Umbilical cord (tissue), 1 donor: ENCODE measurements at regions not wholly inside any gene's neighbourhood (a gene's known extent, or its start where the extent isn't known, plus 50 kb on each side); places are given as distances from the start of the nearest gene placed in this dataset.

Experiments used
- DNase-seq: peaks from one replicate; pipeline ENCODE4 v3.0.0-alpha.2; 2015; ENCODE audit warnings: low spot score

DNA sequence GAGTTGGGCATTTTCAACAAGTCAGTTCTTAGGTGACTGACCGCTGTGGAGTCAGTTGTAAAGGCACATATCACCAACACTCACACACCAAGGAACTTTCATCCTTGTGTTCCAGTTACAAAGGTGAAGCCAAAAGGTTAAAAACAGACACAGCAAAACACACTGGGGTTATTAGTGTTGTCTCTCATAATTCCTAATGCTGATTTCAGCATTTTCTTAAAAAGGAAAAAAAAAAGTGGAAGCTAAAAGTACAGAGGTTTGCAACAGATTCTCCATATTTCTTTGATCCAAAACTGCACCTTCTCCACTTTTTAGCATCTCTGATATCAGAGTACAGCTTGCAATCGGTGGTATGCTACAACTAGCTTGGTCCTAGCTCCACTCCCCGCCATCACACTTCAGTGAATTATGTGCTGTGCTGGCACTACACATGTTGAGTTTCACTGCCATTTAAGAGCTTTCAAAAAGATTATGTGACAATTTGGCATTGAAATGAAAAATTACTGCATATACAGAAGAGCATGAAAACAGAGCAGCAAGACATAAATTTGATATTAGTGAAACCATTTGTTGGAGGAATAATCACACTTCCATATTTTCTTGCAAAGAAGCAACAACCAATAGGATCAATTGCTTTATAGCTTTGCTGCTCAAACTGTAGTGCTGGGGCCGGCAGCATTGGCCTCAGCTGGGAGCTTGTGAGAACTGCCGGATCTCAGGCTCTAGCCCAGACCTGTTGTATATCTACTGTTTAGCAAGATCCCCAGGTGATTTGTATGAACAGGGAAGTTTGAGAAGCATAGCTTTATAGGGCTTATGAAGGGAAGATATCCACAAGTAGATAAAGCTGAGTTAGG is 62.3 kb upstream of the DAPL1 start:
- DNase-seq: no peak

DNA sequence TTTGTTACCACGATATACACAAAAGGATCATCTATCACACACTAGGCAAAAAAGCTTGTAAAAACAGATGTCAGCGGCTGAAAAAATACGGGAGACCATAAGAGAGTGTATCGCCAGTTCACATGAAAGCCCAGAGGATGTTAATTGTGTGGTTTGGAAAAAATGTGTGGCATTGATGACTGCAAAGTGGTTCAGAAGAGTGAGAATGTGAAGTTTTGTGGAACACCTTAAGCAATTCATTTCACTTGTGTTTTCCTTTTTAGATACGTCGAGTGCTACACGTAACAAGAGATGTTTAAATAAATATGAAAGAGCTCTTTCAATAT is 61.7 kb upstream of the DAPL1 start:
- no peak for DNase-seq

DNA sequence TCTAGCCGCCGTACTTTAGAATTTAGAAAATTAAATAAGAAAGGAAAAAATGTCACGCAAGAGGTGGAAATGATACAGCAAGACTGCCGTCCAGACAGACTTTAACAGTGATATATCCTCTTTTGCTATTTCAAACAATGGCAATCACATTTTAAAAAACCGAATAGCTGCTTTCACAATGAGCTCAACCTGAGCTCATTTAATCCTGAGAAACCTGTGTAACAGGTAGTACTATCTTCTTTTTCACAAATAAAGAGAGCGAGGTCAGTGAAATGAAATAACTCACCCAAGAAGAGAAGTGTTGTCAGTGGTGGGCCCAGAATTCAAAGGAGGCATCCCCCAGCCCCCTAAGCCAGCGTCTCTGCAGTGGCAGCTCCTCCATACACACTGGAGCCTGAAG is 60.7 kb upstream of the DAPL1 start:
- peak; percentile 29 for DNase-seq

DNA sequence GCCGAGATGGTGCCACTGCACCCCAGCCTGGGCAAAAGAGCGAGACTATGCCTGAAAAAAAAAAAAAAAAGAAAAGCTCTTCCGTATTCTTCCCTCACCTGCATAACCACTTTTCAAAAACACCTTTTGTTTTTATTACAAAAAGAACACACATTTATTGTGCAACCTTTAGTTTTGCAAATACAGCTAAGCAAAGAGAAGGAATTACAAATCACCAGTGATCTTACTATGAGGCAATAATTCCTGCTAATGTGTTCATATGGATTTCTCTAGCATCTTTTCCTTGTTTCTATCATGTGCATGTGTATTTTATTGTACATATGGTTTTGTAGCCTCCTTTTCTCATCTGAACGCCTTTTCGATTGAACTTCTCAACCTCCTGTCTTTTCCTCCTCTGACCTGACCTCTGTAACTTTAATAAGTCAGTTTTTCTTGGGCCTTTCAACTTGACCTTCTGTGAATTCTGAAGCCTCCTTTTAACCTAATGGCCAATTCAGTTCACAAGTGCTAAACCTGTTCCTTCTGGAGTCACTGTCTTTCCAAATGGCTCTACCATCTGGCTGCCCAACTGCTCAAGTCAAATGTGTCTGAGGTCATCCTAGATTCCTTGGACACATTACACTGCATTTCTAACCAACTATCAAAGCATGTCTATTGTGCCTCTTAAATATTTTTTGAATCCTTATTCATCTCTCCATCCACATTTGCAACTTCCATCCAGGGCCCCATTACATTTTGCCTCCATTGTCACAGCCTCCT is 59.1 kb upstream of the DAPL1 start:
- no peak for DNase-seq

DNA sequence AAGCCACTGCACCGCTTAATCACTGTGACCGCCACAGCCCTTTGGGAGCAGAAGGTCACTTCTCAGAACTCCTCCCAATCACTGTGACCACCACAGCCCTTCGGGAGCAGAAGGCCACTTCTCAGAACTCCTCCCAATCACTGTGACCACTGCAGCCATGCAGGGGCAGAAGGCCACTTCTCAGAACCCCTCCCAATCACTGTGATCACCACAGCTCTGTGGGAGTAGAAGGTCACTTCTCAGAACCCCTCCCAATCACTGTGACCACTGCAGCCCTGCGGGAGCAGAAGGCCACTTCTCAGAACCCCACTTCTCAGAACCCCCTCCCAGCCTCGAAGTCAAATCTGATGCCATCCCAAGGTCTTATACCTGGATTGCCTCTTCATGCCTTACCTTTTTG is 56.8 kb upstream of the DAPL1 start:
- no peak for DNase-seq

DNA sequence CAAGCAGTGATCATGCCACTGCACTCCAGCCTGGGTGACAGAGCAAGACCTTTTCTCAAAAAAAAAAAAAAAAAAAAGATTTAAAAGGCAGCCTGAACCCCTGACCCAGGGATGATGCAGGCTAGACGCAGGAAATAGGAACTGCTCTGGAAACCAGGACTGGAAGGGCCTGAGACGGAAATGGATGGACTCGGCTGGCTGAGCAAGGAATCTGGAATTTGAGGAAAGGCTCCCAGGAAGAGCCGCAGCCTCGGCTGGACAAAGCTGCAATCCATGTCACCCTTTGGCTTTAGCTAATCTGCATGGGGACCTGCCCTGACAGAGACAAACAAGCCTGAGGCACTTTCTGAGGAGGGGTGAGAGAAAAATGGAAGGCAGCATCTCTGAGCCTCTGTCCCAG is 55.0 kb upstream of the DAPL1 start:
- DNase-seq: peak; percentile 22

DNA sequence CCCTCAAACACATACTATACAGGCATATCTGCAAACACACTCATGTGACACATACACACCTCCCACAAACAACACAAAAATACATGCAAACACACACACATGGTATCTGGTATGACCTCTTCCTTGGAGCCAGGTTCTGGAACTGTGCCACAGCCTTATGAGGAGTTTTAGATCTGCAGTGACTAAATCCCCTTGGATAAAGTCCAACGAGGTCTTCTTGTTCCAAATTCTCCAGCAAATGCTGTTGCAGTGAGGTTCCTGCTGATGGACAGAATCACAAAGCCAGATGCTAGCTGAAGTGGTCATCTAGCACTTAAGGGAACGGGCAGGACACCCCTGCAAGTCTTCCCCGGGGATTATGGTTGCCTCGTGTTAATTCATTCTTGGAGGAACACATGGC is 54.5 kb upstream of the DAPL1 start:
- peak; percentile 90 for DNase-seq

DNA sequence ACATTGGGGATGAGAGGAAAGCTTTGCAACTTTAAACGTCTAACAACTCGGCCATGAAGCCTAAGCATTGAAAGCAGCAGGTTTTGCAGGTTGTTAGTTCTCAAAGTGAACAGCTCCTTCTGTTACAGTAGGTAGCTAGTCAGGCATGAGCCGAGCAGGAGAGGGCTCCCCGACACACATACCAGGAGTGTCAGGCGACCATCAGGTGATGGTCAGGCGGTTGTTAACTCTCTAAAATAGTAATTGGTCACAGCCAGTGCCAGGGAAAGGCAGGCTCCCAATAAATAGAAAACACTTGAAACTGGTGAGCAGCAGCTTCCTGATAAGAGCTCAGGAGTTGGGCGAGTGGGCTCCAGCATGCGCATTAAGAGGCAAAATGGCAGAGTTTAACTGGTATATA is 53.5 kb upstream of the DAPL1 start:
- no peak for DNase-seq

DNA sequence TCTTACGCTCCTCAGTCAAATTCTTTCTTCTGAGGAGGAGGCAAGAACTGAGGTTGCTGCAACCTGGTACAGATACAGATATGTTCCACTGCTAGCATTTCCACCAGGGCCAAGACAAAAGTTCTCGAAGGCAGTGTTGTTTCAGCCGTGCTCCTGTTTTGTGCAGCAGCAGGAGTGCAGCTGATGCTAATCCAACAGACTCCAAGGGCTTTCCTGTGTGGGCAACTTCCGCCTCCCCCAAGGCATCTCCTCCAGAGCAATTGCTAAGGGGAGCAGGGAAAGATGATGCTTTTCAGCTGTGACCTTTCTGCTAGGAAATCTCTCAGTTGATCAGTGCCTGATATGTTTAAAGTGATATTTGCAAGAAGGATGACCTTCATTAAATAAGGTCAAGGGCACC is 52.6 kb upstream of the DAPL1 start:
- no peak for DNase-seq

DNA sequence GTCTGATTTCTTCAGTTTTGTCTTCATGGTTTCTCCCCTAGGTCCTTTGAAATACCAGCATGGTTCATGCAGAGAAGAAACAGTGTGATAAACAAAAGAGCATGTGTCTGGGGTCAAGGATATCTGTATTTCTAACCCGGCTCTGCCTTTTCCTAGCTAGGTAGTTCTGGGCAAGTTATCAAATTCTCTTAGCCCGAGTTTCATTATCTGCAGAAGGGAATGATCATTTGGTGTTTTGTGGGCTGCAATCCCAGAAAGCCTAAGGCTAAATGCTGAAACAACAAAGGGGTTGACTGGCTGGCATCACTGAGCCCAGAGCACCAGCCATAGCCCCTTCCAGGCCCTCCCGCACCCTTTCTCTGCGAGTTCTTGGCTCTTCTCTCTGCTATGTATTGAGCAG is 51.7 kb upstream of the DAPL1 start:
- no peak for DNase-seq

DNA sequence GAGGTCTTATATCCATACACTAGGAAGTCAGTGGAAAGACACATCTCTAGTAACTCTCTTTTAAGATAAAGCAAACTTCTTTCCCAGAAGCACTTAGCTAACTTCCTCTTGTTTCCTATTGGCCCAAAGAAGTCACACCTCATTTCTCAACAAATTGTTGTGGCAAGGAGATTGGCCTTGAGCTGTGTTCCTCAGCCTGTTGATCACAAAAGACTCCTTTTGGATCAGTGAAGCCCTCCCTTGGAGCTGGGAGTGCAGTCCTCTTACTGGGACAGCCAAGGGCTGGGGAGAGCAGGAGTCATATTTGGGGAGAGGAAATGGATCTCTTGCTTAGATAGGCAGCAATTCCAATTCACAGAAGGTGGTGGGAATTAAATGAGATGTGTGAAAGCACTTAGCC is 51.2 kb upstream of the DAPL1 start:
- DNase-seq: no peak

DNA sequence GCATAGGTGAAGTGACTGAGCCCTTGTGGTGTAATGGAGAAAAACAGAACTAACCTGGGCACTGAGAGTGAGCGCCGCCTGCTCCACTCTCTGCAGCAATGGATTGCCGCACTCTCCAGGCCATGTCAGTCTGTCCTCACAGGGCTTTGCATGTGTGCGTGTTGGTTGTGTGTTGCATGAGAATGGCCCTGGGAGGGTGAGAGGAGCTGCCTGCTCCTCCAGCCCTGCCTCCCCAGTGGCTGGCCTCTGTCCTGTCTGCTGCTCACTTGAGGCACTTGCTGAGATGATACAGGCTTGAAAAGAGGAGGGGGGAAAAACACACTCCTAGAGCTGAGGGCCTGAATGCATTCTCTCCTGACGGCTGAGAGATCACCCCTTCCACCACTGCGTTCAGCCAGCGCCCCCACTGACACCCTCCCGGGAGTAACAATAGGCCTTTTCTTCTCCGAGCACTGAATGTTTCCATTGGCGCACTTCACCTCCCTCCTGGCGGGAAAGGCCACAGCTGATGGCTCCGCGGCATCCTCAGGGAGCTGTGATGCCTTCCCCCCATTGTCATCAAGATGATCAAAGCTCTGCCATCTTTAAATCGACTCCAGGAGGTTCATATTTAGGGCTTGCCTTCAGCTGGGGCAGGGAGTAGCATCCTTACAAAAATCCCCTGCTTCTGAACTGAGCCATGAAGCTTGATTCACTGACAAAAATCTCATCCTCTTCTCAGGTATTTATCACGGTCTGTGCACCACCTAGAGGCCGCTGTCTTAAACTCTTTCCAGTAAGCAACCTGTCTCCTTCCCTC is 49.9 kb upstream of the DAPL1 start:
- DNase-seq: peak; percentile 72
